HG02981 (cell line): ENCODE measurements at regions not wholly inside any gene's neighbourhood (a gene's known extent, or its start where the extent isn't known, plus 50 kb on each side); places are given as distances from the start of the nearest gene placed in this dataset.
A peak's percentile ranks its signal among the peaks of the same experiment; 100 is the strongest.

Experiments
- ATAC-seq: cut with Tn5 transposase; IDR thresholded peaks from one replicate; pipeline ENCODE4 v1.9.1; 2021; ENCODE audit warnings: mild to moderate bottlenecking, moderate library complexity; ENCODE audit not compliant: unreplicated experiment

- ATAC-seq: no peak
Measured at GRCh38 chr3:120838441-120839091, 69.4 kb upstream of the STXBP5L start.

DNA sequence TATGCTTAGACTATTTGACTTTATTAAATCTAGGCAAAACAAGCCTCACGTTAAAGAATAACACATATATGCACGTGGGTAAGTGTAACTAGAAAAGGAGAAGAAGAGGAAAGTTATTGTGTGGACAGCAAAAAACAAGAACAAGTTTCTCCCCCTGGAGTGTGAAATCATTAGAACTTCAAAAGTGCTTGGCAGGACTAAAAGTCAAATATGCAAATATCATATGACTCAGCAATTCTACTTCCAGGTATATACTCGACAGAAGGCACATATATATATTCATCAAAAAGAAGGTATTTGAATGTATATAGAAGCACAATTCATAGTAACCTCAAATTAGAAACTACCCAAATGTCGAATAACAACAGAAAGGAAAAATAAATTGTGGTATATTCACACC lies 68.9 kb upstream of the STXBP5L start:
- ATAC-seq: no peak

GRCh38 chr3:120841264-120841663 lies 66.7 kb upstream of the STXBP5L start:
- ATAC-seq: peak; percentile 75

GRCh38 chr3:120846073-120846472 lies 61.9 kb upstream of the STXBP5L start:
- no peak for ATAC-seq

GRCh38 chr3:120848503-120848902 lies 59.5 kb upstream of the STXBP5L start:
- ATAC-seq: no peak

DNA sequence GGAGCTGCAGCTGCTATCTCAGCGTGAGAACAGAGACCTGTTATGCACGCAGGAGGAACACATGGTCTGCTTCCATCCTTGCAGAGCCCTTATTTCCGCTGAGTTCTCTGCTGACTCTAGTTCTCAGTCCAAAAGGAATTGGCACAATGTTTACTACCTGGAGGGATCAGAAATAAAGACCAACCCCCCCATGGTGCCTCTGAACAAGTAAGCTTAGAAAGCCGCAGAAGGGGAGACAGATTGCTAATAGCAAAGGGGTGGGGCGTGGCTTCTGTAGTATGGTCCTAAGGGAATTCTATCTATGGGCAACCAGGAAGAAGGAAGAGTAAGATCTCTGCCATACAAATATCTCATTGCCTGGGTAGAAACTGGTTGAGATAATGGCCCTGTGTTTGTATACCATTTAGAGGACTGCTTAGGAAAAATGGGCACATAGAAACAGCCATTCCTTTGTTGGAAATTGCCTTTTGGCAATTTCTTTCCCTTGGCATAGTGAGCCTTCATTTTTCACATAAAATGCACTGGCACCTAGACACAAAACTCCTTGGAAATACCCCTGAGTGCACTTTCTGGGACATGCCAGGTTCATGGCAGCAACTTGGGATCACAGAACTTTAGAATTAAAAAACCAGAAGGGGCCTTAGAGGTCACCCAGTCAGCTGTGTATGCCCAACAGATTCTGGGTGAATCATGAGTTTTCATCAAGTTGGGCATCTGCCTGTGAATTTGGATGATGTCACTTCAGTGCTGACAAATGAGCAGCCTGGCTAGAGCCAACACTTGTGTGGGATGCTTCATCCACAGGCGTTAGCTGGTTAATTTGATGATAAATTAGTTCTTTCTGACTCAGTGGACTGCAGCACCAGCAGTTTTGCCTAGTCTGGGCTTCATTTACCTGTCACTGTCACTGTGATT lies 57.4 kb upstream of the STXBP5L start:
- no peak for ATAC-seq

DNA sequence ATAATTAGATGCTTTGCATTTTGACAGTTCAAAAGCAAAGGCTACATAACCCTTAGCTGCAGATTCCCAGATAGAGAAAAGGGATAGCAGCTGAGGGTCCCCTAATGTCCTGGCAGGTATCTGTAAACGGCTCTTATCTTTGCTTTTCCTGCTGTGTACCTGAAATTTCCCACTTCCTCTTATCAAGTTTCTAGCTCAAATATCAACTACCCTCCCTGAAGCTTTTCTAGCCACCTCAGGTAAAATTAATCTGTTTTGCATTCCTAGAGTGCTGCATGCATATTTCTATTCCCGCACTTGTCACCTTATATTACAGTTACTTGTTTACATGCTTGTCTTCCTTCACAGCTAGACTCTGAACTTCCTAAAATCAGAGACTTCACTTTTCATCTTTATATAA lies 55.6 kb upstream of the STXBP5L start:
- ATAC-seq: no peak

DNA sequence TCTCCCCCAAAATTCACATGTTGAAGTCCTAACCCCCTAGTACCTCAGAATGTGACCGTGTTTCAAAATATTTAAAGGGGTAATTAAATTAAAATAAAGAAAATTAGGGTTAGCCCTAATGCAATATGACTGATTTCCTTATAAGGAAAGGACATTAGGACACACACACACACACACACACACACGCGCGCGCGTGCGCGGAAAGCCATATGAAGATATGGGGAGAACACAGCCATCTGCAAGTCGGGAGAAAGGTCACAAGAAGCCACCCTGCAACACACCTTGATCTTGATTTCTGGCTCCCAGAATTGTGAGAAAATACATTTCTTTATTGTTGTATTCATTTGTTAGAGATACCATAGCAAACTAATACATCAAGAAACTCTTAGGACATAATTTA lies 54.6 kb upstream of the STXBP5L start:
- no peak for ATAC-seq

DNA sequence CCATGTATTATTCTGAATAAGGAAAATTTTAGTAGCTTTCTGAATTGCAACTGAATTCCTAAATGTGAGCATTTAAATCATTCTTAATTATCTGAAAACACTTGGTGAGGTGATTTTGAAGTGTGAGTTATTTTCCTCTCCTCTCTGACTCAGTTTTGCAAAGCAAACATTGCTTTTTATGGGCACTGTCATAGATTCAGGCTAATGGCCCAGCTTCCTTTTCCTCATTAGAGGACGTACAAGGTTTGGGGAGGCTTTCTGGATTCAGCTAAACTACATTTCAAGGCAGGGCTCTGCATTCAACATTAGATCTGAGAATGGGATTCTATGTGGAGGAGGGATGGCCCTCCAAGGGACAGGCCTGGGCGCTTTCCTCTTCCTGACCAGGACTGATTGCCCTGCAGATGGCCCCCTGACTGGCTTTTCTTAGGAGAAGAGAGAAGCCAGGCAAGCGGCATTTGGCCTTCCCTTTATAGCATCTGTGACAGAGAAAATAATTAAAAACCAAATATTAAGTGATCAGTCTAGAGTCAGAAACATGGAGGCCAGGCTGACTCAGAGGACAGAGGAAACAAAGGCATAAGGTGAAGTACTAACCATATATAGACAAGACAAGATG lies 53.0 kb upstream of the STXBP5L start:
- ATAC-seq: no peak

GRCh38 chr3:120855665-120856437 lies 52.2 kb upstream of the STXBP5L start:
- ATAC-seq: no peak
